ENCODE measurements at regions not wholly inside any gene's neighbourhood (a gene's known extent, or its start where the extent isn't known, plus 50 kb on each side); places are given as distances from the start of the nearest gene placed in this dataset.

- H3K4me1 Mint-ChIP-seq = no peaks in the 10 kb centered on the region
- no peak overlapping the region for H3K27ac Mint-ChIP-seq
- no peak for DNase-seq
Measured at GRCh38 chr9:108417726-108418125, 438.1 kb downstream of the ACTL7B start.

GRCh38 chr9:108417312-108417711 is 438.5 kb downstream of the ACTL7B start:
- Histone ChIP-seq H3K27ac (ENCODE audit: low read length) (no peak overlapping the region), H3K4me3 (ENCODE audit: control insufficient read depth in 1 of 2, extremely low read depth in 1 of 2, low read length in 1 of 2) (no peak overlapping the region), H3K4me1 (ENCODE audit: control insufficient read depth in 1 of 2, extremely low read depth in 1 of 2, insufficient read depth in 2 of 2, low read length in 2 of 2) (no peaks in the 10 kb centered on the region), H3K36me3 (ENCODE audit: control insufficient read depth in 2 of 2, extremely low read depth in 1 of 2, insufficient read depth in 1 of 2, low read length in 1 of 2) (no peaks in the 10 kb centered on the region), H3K27me3 (replicated peaks in 1 of 2; ENCODE audit: control insufficient read depth in 2 of 2, extremely low read depth in 1 of 2, insufficient read depth in 2 of 2, low read length in 1 of 2) (no peaks in the 10 kb centered on the region), H3K9me3 (no peaks in the 10 kb centered on the region)
- H3K9me3 Mint-ChIP-seq = peaks cover 4 to 7% (median 4%) of the 10 kb centered on the region in 3 donors
- no peaks in the 10 kb centered on the region for H3K4me1 Mint-ChIP-seq
- no peak overlapping the region for H3K4me3 Mint-ChIP-seq
- WGBS (ENCODE audit: insufficient coverage) = no CpG with 5 or more reads among the region's 1 CpG
- CTCF ChIA-PET = no interaction called here
- H3K27me3 Mint-ChIP-seq = no peaks in the 10 kb centered on the region
- POLR2A ChIA-PET = no interaction called here
- H3K36me3 Mint-ChIP-seq = no peaks in the 10 kb centered on the region
- H3K27ac Mint-ChIP-seq = no peak overlapping the region
- ATAC-seq (replicated peaks in 1 of 4) (no peak), DNase-seq (no peak)

More at GRCh38 chr9:108417726-108418125, 438.1 kb downstream of the ACTL7B start:
- no peaks in the 10 kb centered on the region for H3K9me3 ChIP-seq
- no peaks in the 10 kb centered on the region for H3K36me3 Mint-ChIP-seq
- no peak overlapping the region for H3K4me3 Mint-ChIP-seq
- H3K27ac ChIP-seq (ENCODE audit: low read length) = no peak overlapping the region
- ATAC-seq (replicated peaks in 1 of 4) = no peak
- WGBS (ENCODE audit: insufficient coverage) = no CpG with 5 or more reads among the region's 1 CpG
- H3K9me3 Mint-ChIP-seq = peaks cover 4% of the 10 kb centered on the region in 3 donors
- CTCF ChIA-PET = no interaction called here
- H3K36me3 ChIP-seq (ENCODE audit: control insufficient read depth in 2 of 2, extremely low read depth in 1 of 2, insufficient read depth in 1 of 2, low read length in 1 of 2) = no peaks in the 10 kb centered on the region
- no peaks in the 10 kb centered on the region for H3K4me1 ChIP-seq (ENCODE audit: control insufficient read depth in 1 of 2, extremely low read depth in 1 of 2, insufficient read depth in 2 of 2, low read length in 2 of 2)
- POLR2A ChIA-PET = no interaction called here
- no peaks in the 10 kb centered on the region for H3K27me3 ChIP-seq (replicated peaks in 1 of 2; ENCODE audit: control insufficient read depth in 2 of 2, extremely low read depth in 1 of 2, insufficient read depth in 2 of 2, low read length in 1 of 2)
- no peak overlapping the region for H3K4me3 ChIP-seq (ENCODE audit: control insufficient read depth in 1 of 2, extremely low read depth in 1 of 2, low read length in 1 of 2)
- no peaks in the 10 kb centered on the region for H3K27me3 Mint-ChIP-seq

GRCh38 chr9:108416324-108416723 is 439.5 kb downstream of the ACTL7B start:
- Histone ChIP-seq H3K27me3 (replicated peaks in 1 of 2; ENCODE audit: control insufficient read depth in 2 of 2, extremely low read depth in 1 of 2, insufficient read depth in 2 of 2, low read length in 1 of 2) (no peaks in the 10 kb centered on the region), H3K4me3 (ENCODE audit: control insufficient read depth in 1 of 2, extremely low read depth in 1 of 2, low read length in 1 of 2) (no peak overlapping the region), H3K9me3 (no peaks in the 10 kb centered on the region), H3K4me1 (ENCODE audit: control insufficient read depth in 1 of 2, extremely low read depth in 1 of 2, insufficient read depth in 2 of 2, low read length in 2 of 2) (no peaks in the 10 kb centered on the region), H3K36me3 (ENCODE audit: control insufficient read depth in 2 of 2, extremely low read depth in 1 of 2, insufficient read depth in 1 of 2, low read length in 1 of 2) (no peaks in the 10 kb centered on the region), H3K27ac (ENCODE audit: low read length) (no peak overlapping the region)
- Mint-ChIP-seq H3K9me3 (peaks cover 4 to 7% (median 4%) of the 10 kb centered on the region in 3 donors), H3K27ac (no peak overlapping the region), H3K4me1 (no peaks in the 10 kb centered on the region), H3K36me3 (no peaks in the 10 kb centered on the region), H3K27me3 (no peaks in the 10 kb centered on the region), H3K4me3 (no peak overlapping the region)
- CTCF ChIA-PET = no interaction called here
- no peak for ATAC-seq (replicated peaks in 1 of 4)
- POLR2A ChIA-PET = no interaction called here
- no peak for DNase-seq
- no CpG with 5 or more reads among the region's 2 CpGs for whole genome bisulfite sequencing (ENCODE audit: insufficient coverage)

DNA sequence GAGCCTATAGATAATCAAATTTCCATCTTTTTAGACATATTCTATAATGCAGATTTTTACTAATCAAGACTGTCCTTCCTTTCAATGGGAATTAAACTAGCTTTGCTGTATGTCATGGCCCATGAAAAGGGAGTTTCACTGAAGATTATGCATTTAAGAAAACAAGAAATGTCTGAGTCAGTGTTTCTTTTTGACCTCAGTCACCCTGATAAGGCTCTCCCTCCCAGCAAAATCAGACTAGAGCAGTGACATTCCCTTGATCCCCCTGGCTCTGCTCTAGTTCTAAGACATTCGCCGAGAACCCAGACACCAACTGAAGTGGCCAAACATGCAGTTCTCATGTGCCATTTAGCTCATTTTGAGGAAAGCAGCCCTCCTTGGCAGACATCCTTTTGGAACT is 442.0 kb downstream of the ACTL7B start:
- no peaks in the 10 kb centered on the region for H3K9me3 ChIP-seq
- no peak overlapping the region for H3K4me3 ChIP-seq (ENCODE audit: control insufficient read depth in 1 of 2, extremely low read depth in 1 of 2, low read length in 1 of 2)
- H3K27ac ChIP-seq (ENCODE audit: low read length) = no peak overlapping the region
- ATAC-seq (replicated peaks in 1 of 4) (no peak), DNase-seq (no peak)
- Mint-ChIP-seq H3K36me3 (no peaks in the 10 kb centered on the region), H3K27me3 (no peaks in the 10 kb centered on the region), H3K4me1 (no peaks in the 10 kb centered on the region), H3K9me3 (peaks cover 0 to 7% (median 4%) of the 10 kb centered on the region in 3 donors), H3K27ac (no peak overlapping the region), H3K4me3 (no peak overlapping the region)
- H3K27me3 ChIP-seq (replicated peaks in 1 of 2; ENCODE audit: control insufficient read depth in 2 of 2, extremely low read depth in 1 of 2, insufficient read depth in 2 of 2, low read length in 1 of 2) = no peaks in the 10 kb centered on the region
- H3K36me3 ChIP-seq (ENCODE audit: control insufficient read depth in 2 of 2, extremely low read depth in 1 of 2, insufficient read depth in 1 of 2, low read length in 1 of 2) = no peaks in the 10 kb centered on the region
- ChIA-PET CTCF (no interaction called here), POLR2A (no interaction called here)
- 88% methylated on average over 2 of the region's 2 CpGs for WGBS (ENCODE audit: insufficient coverage)
- H3K4me1 ChIP-seq (ENCODE audit: control insufficient read depth in 1 of 2, extremely low read depth in 1 of 2, insufficient read depth in 2 of 2, low read length in 2 of 2) = no peaks in the 10 kb centered on the region

- H3K36me3 Mint-ChIP-seq = no peaks in the 10 kb centered on the region
- H3K9me3 Mint-ChIP-seq = peaks cover 0 to 7% (median 4%) of the 10 kb centered on the region in 3 donors
- H3K27ac Mint-ChIP-seq = no peak overlapping the region
- ATAC-seq (replicated peaks in 1 of 4) (no peak), DNase-seq (no peak)
- H3K4me3 ChIP-seq (ENCODE audit: control insufficient read depth in 1 of 2, extremely low read depth in 1 of 2, low read length in 1 of 2) = no peak overlapping the region
- no peaks in the 10 kb centered on the region for H3K4me1 Mint-ChIP-seq
- ChIA-PET POLR2A (no interaction called here), CTCF (no interaction called here)
- H3K4me1 ChIP-seq (ENCODE audit: control insufficient read depth in 1 of 2, extremely low read depth in 1 of 2, insufficient read depth in 2 of 2, low read length in 2 of 2) = no peaks in the 10 kb centered on the region
- H3K36me3 ChIP-seq (ENCODE audit: control insufficient read depth in 2 of 2, extremely low read depth in 1 of 2, insufficient read depth in 1 of 2, low read length in 1 of 2) = no peaks in the 10 kb centered on the region
- no peak overlapping the region for H3K27ac ChIP-seq (ENCODE audit: low read length)
- no peak overlapping the region for H3K4me3 Mint-ChIP-seq
- no peaks in the 10 kb centered on the region for H3K27me3 Mint-ChIP-seq
- no peaks in the 10 kb centered on the region for H3K27me3 ChIP-seq (replicated peaks in 1 of 2; ENCODE audit: control insufficient read depth in 2 of 2, extremely low read depth in 1 of 2, insufficient read depth in 2 of 2, low read length in 1 of 2)
- H3K9me3 ChIP-seq = no peaks in the 10 kb centered on the region
- no CpG with 5 or more reads among the region's 4 CpGs for WGBS (ENCODE audit: insufficient coverage)
Measured at GRCh38 chr9:108412755-108413154, 443.0 kb downstream of the ACTL7B start.

- Histone ChIP-seq H3K9me3 (no peaks in the 10 kb centered on the region), H3K4me1 (ENCODE audit: control insufficient read depth in 1 of 2, extremely low read depth in 1 of 2, insufficient read depth in 2 of 2, low read length in 2 of 2) (no peaks in the 10 kb centered on the region), H3K4me3 (ENCODE audit: control insufficient read depth in 1 of 2, extremely low read depth in 1 of 2, low read length in 1 of 2) (no peak overlapping the region), H3K27me3 (replicated peaks in 1 of 2; ENCODE audit: control insufficient read depth in 2 of 2, extremely low read depth in 1 of 2, insufficient read depth in 2 of 2, low read length in 1 of 2) (no peaks in the 10 kb centered on the region), H3K36me3 (ENCODE audit: control insufficient read depth in 2 of 2, extremely low read depth in 1 of 2, insufficient read depth in 1 of 2, low read length in 1 of 2) (no peaks in the 10 kb centered on the region), H3K27ac (ENCODE audit: low read length) (no peak overlapping the region)
- CTCF ChIA-PET = no interaction called here
- Mint-ChIP-seq H3K36me3 (no peaks in the 10 kb centered on the region), H3K27ac (no peak overlapping the region), H3K9me3 (peaks cover 0 to 7% (median 4%) of the 10 kb centered on the region in 3 donors), H3K27me3 (no peaks in the 10 kb centered on the region), H3K4me3 (no peak overlapping the region), H3K4me1 (no peaks in the 10 kb centered on the region)
- POLR2A ChIA-PET = no interaction called here
- DNase-seq (no peak), ATAC-seq (replicated peaks in 1 of 4) (no peak)
- 58% methylated on average over 1 of the region's 1 CpG for WGBS (ENCODE audit: insufficient coverage)
Measured at GRCh38 chr9:108411632-108412031, 444.2 kb downstream of the ACTL7B start.

DNA sequence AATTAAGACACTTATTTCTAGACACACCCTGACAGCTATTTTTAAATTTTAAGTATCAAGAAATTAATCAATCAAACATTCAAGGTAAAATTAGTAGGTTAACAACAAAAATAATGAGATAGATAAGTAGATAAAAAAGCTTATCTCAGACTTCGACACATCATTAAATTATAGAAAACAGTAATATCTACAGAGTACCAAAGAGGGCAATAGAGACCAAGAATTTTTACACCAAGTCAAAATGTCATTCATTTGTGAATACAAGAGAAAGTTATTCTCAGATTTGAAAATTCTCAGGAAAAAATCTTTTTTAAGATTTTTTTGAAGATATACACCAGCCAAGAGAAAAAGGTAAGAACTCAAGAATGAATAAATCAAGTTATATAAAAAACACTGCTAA is 445.6 kb downstream of the ACTL7B start:
- Histone ChIP-seq H3K9me3 (no peaks in the 10 kb centered on the region), H3K36me3 (ENCODE audit: control insufficient read depth in 2 of 2, extremely low read depth in 1 of 2, insufficient read depth in 1 of 2, low read length in 1 of 2) (no peaks in the 10 kb centered on the region), H3K27me3 (replicated peaks in 1 of 2; ENCODE audit: control insufficient read depth in 2 of 2, extremely low read depth in 1 of 2, insufficient read depth in 2 of 2, low read length in 1 of 2) (no peaks in the 10 kb centered on the region), H3K27ac (ENCODE audit: low read length) (no peak overlapping the region), H3K4me3 (ENCODE audit: control insufficient read depth in 1 of 2, extremely low read depth in 1 of 2, low read length in 1 of 2) (no peak overlapping the region), H3K4me1 (ENCODE audit: control insufficient read depth in 1 of 2, extremely low read depth in 1 of 2, insufficient read depth in 2 of 2, low read length in 2 of 2) (no peaks in the 10 kb centered on the region)
- Mint-ChIP-seq H3K27ac (no peak overlapping the region), H3K9me3 (peaks cover 4 to 7% (median 4%) of the 10 kb centered on the region in 3 donors), H3K4me3 (no peak overlapping the region), H3K27me3 (no peaks in the 10 kb centered on the region), H3K4me1 (no peaks in the 10 kb centered on the region), H3K36me3 (no peaks in the 10 kb centered on the region)
- no CpG with 5 or more reads among the region's 1 CpG for WGBS (ENCODE audit: insufficient coverage)
- CTCF ChIA-PET = no interaction called here
- ATAC-seq (replicated peaks in 1 of 4) (no peak), DNase-seq (no peak)
- POLR2A ChIA-PET = no interaction called here
